ENCODE measurements at regions not wholly inside any gene's neighbourhood (a gene's known extent, or its start where the extent isn't known, plus 50 kb on each side); places are given as distances from the start of the nearest gene placed in this dataset.

DNA sequence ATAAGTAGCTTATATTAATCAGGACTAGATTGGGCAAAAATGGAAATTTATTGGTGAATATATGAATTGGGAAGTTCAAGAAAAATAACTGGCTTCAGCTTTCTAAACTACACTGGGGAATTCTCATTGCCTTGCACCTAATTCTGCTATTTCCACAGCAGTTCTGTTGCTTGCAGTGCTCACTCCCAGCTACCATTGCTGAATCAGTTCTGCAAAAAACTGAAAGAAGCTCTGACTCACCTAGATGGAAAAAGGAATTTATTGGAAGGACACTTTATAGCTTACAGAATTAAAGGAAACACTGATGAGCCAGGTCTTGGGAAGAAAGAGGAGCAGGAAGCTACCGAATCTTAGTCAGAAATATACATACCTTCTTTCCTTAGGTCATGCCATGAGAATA is 60.3 kb upstream of the ACVR1 start:
- Histone ChIP-seq H3K27ac (ENCODE audit: low read depth, low read length) (no peak overlapping the region), H3K9me3 (ENCODE audit: low read length) (no peaks in the 10 kb centered on the region), H3K36me3 (ENCODE audit: insufficient read depth, low read length) (no peaks in the 10 kb centered on the region), H3K27me3 (ENCODE audit: insufficient read depth, low read length, poor library complexity, severe bottlenecking) (no peaks in the 10 kb centered on the region), H3K4me1 (ENCODE audit: insufficient read depth, low read length) (no peaks in the 10 kb centered on the region), H3K4me3 (ENCODE audit: low read length) (no peak overlapping the region)
- H3K4me1 Mint-ChIP-seq, result peaks cover 4 to 12% (median 12%) of the 10 kb centered on the region in 3 donors
- ChIA-PET CTCF (interaction anchor here (1.3 kb wide), 1 partner anchor 9 kb away, joined by 3 read pairs; no protein-coding TSS in a partner anchor), POLR2A (no interaction called here)
- H3K27me3 Mint-ChIP-seq, result peaks cover 4 to 7% of the 10 kb centered on the region in 2 donors
- DNase-seq, result no peak
- no peaks in the 10 kb centered on the region for H3K9me3 Mint-ChIP-seq
- H3K36me3 Mint-ChIP-seq, result no peaks in the 10 kb centered on the region
- H3K27ac Mint-ChIP-seq, result no peak overlapping the region
- H3K4me3 Mint-ChIP-seq, result no peak overlapping the region

DNA sequence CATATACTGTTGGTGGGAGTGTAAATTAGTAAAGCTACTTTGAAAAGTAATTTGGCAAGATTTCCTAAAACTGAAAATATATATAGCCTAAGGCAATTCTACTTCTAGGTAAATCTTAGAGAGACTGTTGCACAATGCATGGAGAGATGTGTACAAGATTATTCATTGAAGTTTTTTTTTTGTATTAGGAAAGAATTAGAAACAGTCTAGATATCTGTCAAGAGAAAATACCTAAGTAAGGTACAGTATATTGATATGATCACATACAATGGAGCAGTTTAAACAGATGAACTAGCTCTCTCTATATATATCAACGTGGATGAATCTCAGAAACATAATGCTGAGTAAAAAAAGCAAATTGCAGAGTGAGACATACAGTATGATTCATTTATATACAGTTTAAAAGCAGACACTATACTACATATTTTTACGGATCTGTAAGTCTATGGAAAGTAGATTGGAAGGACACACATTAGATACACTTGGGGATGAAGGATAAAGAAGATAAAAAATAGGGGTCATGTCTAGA is 59.3 kb upstream of the ACVR1 start:
- ChIA-PET POLR2A (no interaction called here), CTCF (interaction anchor here (1.3 kb wide), 1 partner anchor 10 kb away, joined by 3 read pairs; no protein-coding TSS in a partner anchor)
- Histone ChIP-seq H3K4me3 (ENCODE audit: low read length) (no peak overlapping the region), H3K27me3 (ENCODE audit: insufficient read depth, low read length, poor library complexity, severe bottlenecking) (no peaks in the 10 kb centered on the region), H3K27ac (ENCODE audit: low read depth, low read length) (no peak overlapping the region), H3K36me3 (ENCODE audit: insufficient read depth, low read length) (no peaks in the 10 kb centered on the region), H3K9me3 (ENCODE audit: low read length) (no peaks in the 10 kb centered on the region), H3K4me1 (ENCODE audit: insufficient read depth, low read length) (no peaks in the 10 kb centered on the region)
- Mint-ChIP-seq H3K4me1 (peaks cover 4 to 12% (median 12%) of the 10 kb centered on the region in 3 donors), H3K27me3 (peaks cover 4 to 11% of the 10 kb centered on the region in 2 donors), H3K4me3 (no peak overlapping the region), H3K27ac (no peak overlapping the region), H3K9me3 (no peaks in the 10 kb centered on the region), H3K36me3 (no peaks in the 10 kb centered on the region)
- no peak for DNase-seq

GRCh38 chr2:157934684-157935377 is 58.7 kb upstream of the ACVR1 start:
- Mint-ChIP-seq H3K4me1 (peaks cover 4 to 12% (median 12%) of the 10 kb centered on the region in 3 donors), H3K27ac (no peak overlapping the region), H3K27me3 (peaks cover 4 to 12% of the 10 kb centered on the region in 2 donors), H3K36me3 (peaks cover 0 to 3% (median 0%) of the 10 kb centered on the region in 3 donors), H3K4me3 (no peak overlapping the region), H3K9me3 (no peaks in the 10 kb centered on the region)
- no peak for DNase-seq
- ChIA-PET CTCF (no interaction called here), POLR2A (no interaction called here)
- no peak overlapping the region for H3K27ac ChIP-seq (ENCODE audit: low read depth, low read length)
- H3K9me3 ChIP-seq (ENCODE audit: low read length), result no peaks in the 10 kb centered on the region
- H3K27me3 ChIP-seq (ENCODE audit: insufficient read depth, low read length, poor library complexity, severe bottlenecking), result no peaks in the 10 kb centered on the region
- H3K4me3 ChIP-seq (ENCODE audit: low read length), result no peak overlapping the region
- H3K4me1 ChIP-seq (ENCODE audit: insufficient read depth, low read length), result no peaks in the 10 kb centered on the region
- H3K36me3 ChIP-seq (ENCODE audit: insufficient read depth, low read length), result no peaks in the 10 kb centered on the region

DNA sequence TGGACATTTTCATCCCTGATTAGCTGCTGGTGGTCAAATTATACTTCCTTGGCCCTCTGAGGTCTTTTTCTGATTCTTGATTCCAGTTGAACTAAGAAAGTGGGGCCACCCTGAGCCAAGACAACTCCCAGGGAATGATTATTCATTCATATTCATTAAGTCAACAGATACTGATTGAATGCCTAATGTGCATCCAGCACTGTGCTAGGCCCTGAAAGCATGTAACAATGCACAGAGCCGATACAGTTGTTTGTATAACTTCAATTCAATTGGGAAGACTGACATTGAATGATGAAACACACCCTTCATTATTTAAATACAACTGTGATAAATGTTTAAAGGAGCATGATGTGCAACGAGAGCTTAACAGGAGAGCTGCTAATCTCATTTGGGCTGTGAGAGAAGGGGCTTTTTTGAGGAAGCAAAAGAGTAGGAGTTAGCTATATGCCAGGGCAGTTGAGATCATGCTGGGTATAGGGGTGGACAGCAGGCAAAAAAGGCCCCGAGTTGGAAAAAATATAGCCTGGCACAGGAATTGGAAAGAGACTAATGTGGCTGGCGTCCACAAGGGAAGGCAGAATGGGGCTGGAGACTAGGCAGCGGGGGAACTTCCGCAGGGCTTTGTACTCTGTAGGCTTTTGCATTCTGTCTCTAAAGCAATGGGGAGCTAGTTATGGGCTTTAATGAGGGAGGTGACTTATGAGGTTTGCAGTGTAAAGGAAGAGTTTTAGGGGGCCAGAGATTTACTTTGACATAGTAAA is 57.2 kb upstream of the ACVR1 start:
- Mint-ChIP-seq H3K4me3 (no peak overlapping the region), H3K9me3 (no peaks in the 10 kb centered on the region), H3K27me3 (peaks cover 4 to 15% of the 10 kb centered on the region in 2 donors), H3K27ac (no peak overlapping the region), H3K36me3 (peaks cover 0 to 7% (median 0%) of the 10 kb centered on the region in 3 donors), H3K4me1 (peaks cover 4 to 12% (median 12%) of the 10 kb centered on the region in 3 donors)
- DNase-seq, result no peak
- H3K4me1 ChIP-seq (ENCODE audit: insufficient read depth, low read length), result no peaks in the 10 kb centered on the region
- H3K9me3 ChIP-seq (ENCODE audit: low read length), result no peaks in the 10 kb centered on the region
- no peak overlapping the region for H3K4me3 ChIP-seq (ENCODE audit: low read length)
- ChIA-PET CTCF (no interaction called here), POLR2A (no interaction called here)
- no peaks in the 10 kb centered on the region for H3K36me3 ChIP-seq (ENCODE audit: insufficient read depth, low read length)
- H3K27me3 ChIP-seq (ENCODE audit: insufficient read depth, low read length, poor library complexity, severe bottlenecking), result no peaks in the 10 kb centered on the region
- H3K27ac ChIP-seq (ENCODE audit: low read depth, low read length), result no peak overlapping the region

DNA sequence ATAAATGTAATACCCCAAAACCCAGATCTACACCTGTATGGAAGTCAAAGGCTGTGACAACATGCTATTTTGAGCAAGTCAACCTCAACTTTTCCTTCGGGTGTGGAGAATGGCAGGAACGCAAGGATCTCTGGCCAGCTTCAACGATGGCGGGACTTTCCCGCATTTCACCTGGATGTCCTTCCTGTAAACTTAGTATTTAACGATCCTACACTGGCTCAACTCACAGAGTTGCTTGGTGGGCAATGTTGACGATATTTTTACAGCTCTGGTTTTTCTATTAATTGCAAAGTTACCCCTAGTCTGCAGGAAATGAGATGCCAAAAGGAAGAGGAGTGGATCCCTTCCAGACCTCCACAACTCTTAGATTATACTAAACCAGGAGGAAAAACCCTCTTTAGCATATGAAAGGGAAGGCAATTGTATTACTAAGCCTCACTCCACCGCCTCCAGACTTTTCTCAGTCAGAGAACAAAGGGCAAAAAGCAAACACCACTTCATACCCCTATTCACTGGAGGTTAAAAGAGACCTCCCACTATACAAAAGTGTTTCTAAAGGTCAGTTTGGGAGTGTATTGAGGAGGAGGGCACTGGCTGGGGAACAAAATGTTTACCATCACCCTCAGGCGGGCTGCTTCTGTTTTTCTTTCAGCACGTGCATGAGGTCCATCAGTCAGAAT is 56.5 kb upstream of the ACVR1 start:
- Histone ChIP-seq H3K36me3 (ENCODE audit: insufficient read depth, low read length) (no peaks in the 10 kb centered on the region), H3K27me3 (ENCODE audit: insufficient read depth, low read length, poor library complexity, severe bottlenecking) (no peaks in the 10 kb centered on the region), H3K27ac (ENCODE audit: low read depth, low read length) (no peak overlapping the region), H3K4me3 (ENCODE audit: low read length) (no peak overlapping the region), H3K9me3 (ENCODE audit: low read length) (no peaks in the 10 kb centered on the region), H3K4me1 (ENCODE audit: insufficient read depth, low read length) (no peaks in the 10 kb centered on the region)
- H3K9me3 Mint-ChIP-seq, result no peaks in the 10 kb centered on the region
- H3K27me3 Mint-ChIP-seq, result peaks cover 4 to 15% of the 10 kb centered on the region in 2 donors
- CTCF ChIA-PET, result no interaction called here
- no peak for DNase-seq
- POLR2A ChIA-PET, result no interaction called here
- H3K4me1 Mint-ChIP-seq, result peaks cover 4 to 12% (median 12%) of the 10 kb centered on the region in 3 donors
- peaks cover 0 to 7% (median 0%) of the 10 kb centered on the region in 3 donors for H3K36me3 Mint-ChIP-seq
- H3K27ac Mint-ChIP-seq, result no peak overlapping the region
- H3K4me3 Mint-ChIP-seq, result no peak overlapping the region

DNA sequence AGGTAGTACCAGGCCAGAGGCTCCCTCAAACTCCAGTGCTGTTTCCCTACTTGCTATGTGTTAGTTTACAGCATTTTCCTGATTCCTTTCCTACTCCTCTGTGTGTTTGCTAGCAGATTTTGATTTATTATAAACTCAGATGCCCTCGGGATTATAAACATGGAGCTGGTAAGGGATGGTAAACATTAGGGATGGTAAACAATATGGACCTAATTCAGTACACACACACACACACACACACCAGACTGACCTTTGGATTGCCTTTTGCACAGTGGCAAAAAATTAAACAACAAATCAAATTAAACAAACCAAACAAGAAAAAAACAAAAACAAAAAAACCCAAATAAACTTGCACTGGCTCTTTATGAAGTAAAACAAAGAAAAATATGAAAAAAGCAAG is 55.4 kb upstream of the ACVR1 start:
- ChIA-PET POLR2A (no interaction called here), CTCF (no interaction called here)
- H3K4me3 ChIP-seq (ENCODE audit: low read length), result no peak overlapping the region
- H3K27ac Mint-ChIP-seq, result no peak overlapping the region
- no peaks in the 10 kb centered on the region for H3K36me3 ChIP-seq (ENCODE audit: insufficient read depth, low read length)
- no peak overlapping the region for H3K4me3 Mint-ChIP-seq
- DNase-seq, result no peak
- H3K27me3 Mint-ChIP-seq, result peaks cover 4 to 15% of the 10 kb centered on the region in 2 donors
- H3K27me3 ChIP-seq (ENCODE audit: insufficient read depth, low read length, poor library complexity, severe bottlenecking), result no peaks in the 10 kb centered on the region
- no peak overlapping the region for H3K27ac ChIP-seq (ENCODE audit: low read depth, low read length)
- peaks cover 4 to 12% (median 11%) of the 10 kb centered on the region in 3 donors for H3K4me1 Mint-ChIP-seq
- H3K9me3 Mint-ChIP-seq, result no peaks in the 10 kb centered on the region
- peaks cover 0 to 7% (median 0%) of the 10 kb centered on the region in 3 donors for H3K36me3 Mint-ChIP-seq
- no peaks in the 10 kb centered on the region for H3K4me1 ChIP-seq (ENCODE audit: insufficient read depth, low read length)
- no peaks in the 10 kb centered on the region for H3K9me3 ChIP-seq (ENCODE audit: low read length)

GRCh38 chr2:157930728-157931127 is 54.6 kb upstream of the ACVR1 start:
- no peak for DNase-seq
- H3K27me3 Mint-ChIP-seq, result peaks cover 2 to 15% of the 10 kb centered on the region in 2 donors
- H3K4me3 Mint-ChIP-seq, result no peak overlapping the region
- Histone ChIP-seq H3K4me3 (ENCODE audit: low read length) (no peak overlapping the region), H3K27me3 (ENCODE audit: insufficient read depth, low read length, poor library complexity, severe bottlenecking) (no peaks in the 10 kb centered on the region), H3K4me1 (ENCODE audit: insufficient read depth, low read length) (no peaks in the 10 kb centered on the region), H3K9me3 (ENCODE audit: low read length) (no peaks in the 10 kb centered on the region), H3K27ac (ENCODE audit: low read depth, low read length) (no peak overlapping the region), H3K36me3 (ENCODE audit: insufficient read depth, low read length) (no peaks in the 10 kb centered on the region)
- H3K27ac Mint-ChIP-seq, result no peak overlapping the region
- H3K4me1 Mint-ChIP-seq, result peaks cover 0 to 3% (median 3%) of the 10 kb centered on the region in 3 donors
- peaks cover 0 to 7% (median 0%) of the 10 kb centered on the region in 3 donors for H3K36me3 Mint-ChIP-seq
- ChIA-PET POLR2A (no interaction called here), CTCF (no interaction called here)
- no peaks in the 10 kb centered on the region for H3K9me3 Mint-ChIP-seq
